GM23338 (cell line): ENCODE measurements at regions not wholly inside any gene's neighbourhood (a gene's known extent, or its start where the extent isn't known, plus 50 kb on each side); places are given as distances from the start of the nearest gene placed in this dataset.
"Not testable (repeated sequence)": the region's sequence is repeated elsewhere in the genome, so short reads cannot be mapped to it uniquely, and the experiment has no call there.

ENCODE experiments used
- ATAC-seq: fragments of 200-7000 bp; cut with Tn5 transposase; 3 replicates; pipeline ENCODE4 v1.9.1; 2020
- DNase-seq: peaks from one replicate; pipeline ENCODE4 v3.0.0-alpha.2; 2015; ENCODE audit warnings: low spot score
- H2AFZ ChIP-seq: fragments of 200-600 bp; sonication (generic); 2 replicates; pipeline ENCODE4 v1.8.0; 2016; ENCODE audit warnings: antibody characterized with exemption, mild to moderate bottlenecking, moderate library complexity
- H3F3A ChIP-seq: fragments of 200-600 bp; sonication (generic); replicated peaks from 2 replicates; pipeline ENCODE4 v1.8.0; 2017; ENCODE audit warnings: antibody characterized with exemption, mixed run types, low read depth
- H3K27ac ChIP-seq: fragments of 200-600 bp; sonication (generic); 2 replicates; pipeline ENCODE4 v1.6.1; 2016; ENCODE audit warnings: low read depth
- H3K27me3 ChIP-seq: fragments of 200-600 bp; sonication (generic); 2 replicates; pipeline ENCODE4 v1.8.0; 2016; ENCODE audit warnings: mild to moderate bottlenecking, mixed run types, moderate library complexity; ENCODE audit not compliant: insufficient read depth
- H3K36me3 ChIP-seq: fragments of 200-600 bp; sonication (generic); 2 replicates; pipeline ENCODE4 v1.8.0; 2016; ENCODE audit warnings: mild to moderate bottlenecking; ENCODE audit not compliant: insufficient read depth
- H3K4me1 ChIP-seq: fragments of 200-600 bp; sonication (generic); 2 replicates; pipeline ENCODE4 v1.8.0; 2016; ENCODE audit warnings: mild to moderate bottlenecking, moderate library complexity; ENCODE audit not compliant: insufficient read depth
- H3K4me2 ChIP-seq: fragments of 200-600 bp; sonication (generic); 2 replicates; pipeline ENCODE4 v1.7.1; 2017; ENCODE audit warnings: mixed run types
- H3K4me3 ChIP-seq: fragments of 200-600 bp; sonication (generic); 2 replicates; pipeline ENCODE4 v1.6.1; 2016; ENCODE audit warnings: mixed run types
- H3K79me2 ChIP-seq: fragments of 200-600 bp; sonication (generic); replicated peaks from 2 replicates; pipeline ENCODE4 v1.8.0; 2017; ENCODE audit warnings: mild to moderate bottlenecking; ENCODE audit not compliant: insufficient read depth
- H3K9me2 ChIP-seq: fragments of 200-600 bp; sonication (generic); 2 replicates; pipeline ENCODE4 v1.8.0; 2017; ENCODE audit not compliant: insufficient read depth
- H4K20me1 ChIP-seq: fragments of 200-600 bp; sonication (generic); replicated peaks from 2 replicates; pipeline ENCODE4 v1.8.0; 2017; ENCODE audit warnings: mild to moderate bottlenecking; ENCODE audit not compliant: insufficient read depth
- H3K27ac Mint-ChIP-seq: 2 replicates; pipeline ENCODE4 v1.8.0; 2020; ENCODE audit warnings: inconsistent platforms, mild to moderate bottlenecking, moderate library complexity, mixed read lengths
- H3K27me3 Mint-ChIP-seq: 3 replicates; pipeline ENCODE4 v1.8.0; 2022; ENCODE audit warnings: low read depth, mild to moderate bottlenecking, moderate library complexity, mixed read lengths, inconsistent platforms; ENCODE audit not compliant: insufficient read depth, poor library complexity
- H3K36me3 Mint-ChIP-seq: 3 replicates; pipeline ENCODE4 v1.8.0; 2021; ENCODE audit warnings: low read depth, mild to moderate bottlenecking, inconsistent platforms, moderate library complexity, mixed read lengths
- H3K4me1 Mint-ChIP-seq: 3 replicates; pipeline ENCODE4 v1.8.0; 2020; ENCODE audit warnings: mild to moderate bottlenecking, inconsistent platforms, mixed read lengths
- H3K4me3 Mint-ChIP-seq: 3 replicates; pipeline ENCODE4 v1.8.0; 2021; ENCODE audit warnings: moderate library complexity, mild to moderate bottlenecking, inconsistent platforms, mixed read lengths
- H3K9me3 Mint-ChIP-seq: 3 replicates; pipeline ENCODE4 v1.8.0; 2020; ENCODE audit warnings: moderate library complexity, mild to moderate bottlenecking, inconsistent platforms, mixed read lengths
- CTCF ChIP-seq, 2 experiments: fragments of 200-600 bp in 1 of 2; sonication (generic) in 1 of 2; conservative IDR thresholded peaks; 2 replicates each; pipeline versions ENCODE4 v1.5.1 to v1.6.1; 2016 to 2017; ENCODE audit warnings: antibody characterized with exemption in 2 of 2, low read depth in 2 of 2, mild to moderate bottlenecking in 2 of 2, moderate library complexity in 1 of 2
- JUNB ChIP-seq: IDR thresholded peaks from one replicate; pipeline ENCODE4 v1.6.1; 2016; ENCODE audit warnings: antibody characterized with exemption; ENCODE audit not compliant: unreplicated experiment
- ZNF462 ChIP-seq: fragments of 250-450 bp; sonication (Bioruptor Pico); IDR thresholded peaks from 2 replicates; pipeline ENCODE4 v1.5.0; 2020; ENCODE audit warnings: mild to moderate bottlenecking, moderate library complexity

GRCh38 chr11:103811870-103812455 lies 224.5 kb upstream of the DDI1 start (continued):
- TF ChIP-seq CTCF (conservative IDR thresholded peaks at IDR 0.05; ENCODE audit: low read depth in 2 of 2) (no peak), JUNB (no peak)

DNA sequence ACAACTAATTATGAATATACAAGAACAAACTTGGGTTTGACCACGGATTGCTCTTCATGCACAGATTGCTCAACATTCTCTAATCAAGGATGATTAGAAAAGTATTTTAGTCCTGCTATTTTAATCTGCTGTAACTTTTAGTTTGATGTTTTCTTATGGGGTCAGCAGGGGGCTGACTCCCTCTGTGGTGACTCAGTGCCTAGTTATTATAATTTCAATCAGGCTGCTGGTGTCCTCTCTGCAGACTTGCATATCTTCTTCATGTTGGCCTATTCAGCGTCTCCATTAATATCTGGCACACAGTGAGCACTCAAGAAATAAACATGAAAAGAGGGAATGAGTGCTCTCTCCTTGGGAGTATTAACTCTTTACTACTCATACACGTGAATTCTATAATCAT lies 223.8 kb upstream of the DDI1 start:
- no peak for DNase-seq
- H3K4me3 ChIP-seq = no peak overlapping the region
- H3K4me2 ChIP-seq = peak overlapping the region; percentile 62
- peaks cover 12% of the 10 kb centered on the region for H3K4me1 ChIP-seq
- H3K79me2 ChIP-seq = no peaks in the 10 kb centered on the region
- no peaks in the 10 kb centered on the region for H3F3A ChIP-seq
- peaks cover 12% of the 10 kb centered on the region; the same call in 2 of the 3 replicates for H3K9me3 Mint-ChIP-seq
- no peaks in the 10 kb centered on the region for H3K36me3 Mint-ChIP-seq
- H3K27me3 ChIP-seq = no peaks in the 10 kb centered on the region
- no peak for TF ChIP-seq ZNF462
- H2AFZ ChIP-seq = no peak overlapping the region
- no peak overlapping the region for H3K4me3 Mint-ChIP-seq
- no peaks in the 10 kb centered on the region for H3K9me2 ChIP-seq
- no peak overlapping the region for H3K27ac ChIP-seq
- no peak overlapping the region for H3K27ac Mint-ChIP-seq
- H3K4me1 Mint-ChIP-seq = peaks cover 22% of the 10 kb centered on the region
- no peaks in the 10 kb centered on the region for H4K20me1 ChIP-seq
- no peak for ATAC-seq
- H3K36me3 ChIP-seq = no peaks in the 10 kb centered on the region
- H3K27me3 Mint-ChIP-seq = peaks cover 3% of the 10 kb centered on the region

DNA sequence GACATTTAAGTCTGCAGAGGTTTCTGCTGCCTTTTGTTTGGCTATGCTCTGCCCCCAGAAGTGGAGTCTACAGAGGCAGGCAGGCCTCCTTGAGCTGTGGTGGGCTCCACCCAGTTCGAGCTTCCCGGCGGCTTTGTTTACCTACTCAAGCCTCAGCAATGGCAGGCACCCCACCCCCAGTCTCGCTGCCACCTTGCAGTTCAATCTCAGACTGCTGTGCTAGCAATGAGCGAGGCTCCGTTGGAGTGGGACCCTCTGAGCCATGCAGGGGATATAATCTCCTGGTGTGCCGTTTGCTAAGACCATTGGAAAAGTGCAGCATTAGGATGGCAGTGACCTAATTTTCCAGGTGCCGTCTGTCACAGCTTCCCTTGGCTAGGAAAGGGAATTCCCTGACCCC lies 216.1 kb upstream of the DDI1 start:
- H3K27ac Mint-ChIP-seq, H3K36me3 ChIP-seq, H3K27ac ChIP-seq, H3K4me2 ChIP-seq, H3F3A ChIP-seq, H3K4me1 Mint-ChIP-seq, H3K4me3 Mint-ChIP-seq, H3K4me1 ChIP-seq, H3K27me3 ChIP-seq, H4K20me1 ChIP-seq, ATAC-seq, H2AFZ ChIP-seq, H3K4me3 ChIP-seq, H3K27me3 Mint-ChIP-seq, DNase-seq, H3K79me2 ChIP-seq, H3K9me2 ChIP-seq: not testable (repeated sequence)
- peaks cover 27% of the 10 kb centered on the region for H3K36me3 Mint-ChIP-seq
- H3K9me3 Mint-ChIP-seq = peaks cover 48% of the 10 kb centered on the region
